A673 (cell line): ENCODE measurements at regions not wholly inside any gene's neighbourhood (a gene's known extent, or its start where the extent isn't known, plus 50 kb on each side); places are given as distances from the start of the nearest gene placed in this dataset.

Source experiments
- BruUV-seq: library from RNA; stranded (reverse); fragments of 400-500 nt; replicated peaks from 2 replicates; lab custom pipeline; 2021; lab: Mats Ljungman, UMichigan
- CTCF ChIA-PET: fragments of 300-600 bp; sonication (Branson Sonifier 250); formaldehyde crosslinking; loops from one replicate; lab custom pipeline; 2022; ENCODE audit warnings: antibody characterized with exemption; lab: Charles Lee
- POLR2A ChIA-PET: fragments of 300-600 bp; sonication (Branson Sonifier 250); formaldehyde crosslinking; loops from one replicate; lab custom pipeline; 2022; ENCODE audit warnings: antibody characterized with exemption; ENCODE audit not compliant: low non-redundant PET; lab: Charles Lee
- DNase-seq: peaks from one replicate; pipeline ENCODE4 v3.0.0-alpha.2; 2015; ENCODE audit warnings: low spot score
- H3K27ac ChIP-seq: fragments of 200-600 bp; sonication (generic); 2 replicates; pipeline ENCODE4 v1.5.1; 2016; ENCODE audit warnings: mixed run types, low read depth, mild to moderate bottlenecking, mixed read lengths, antibody characterized with exemption, low read length; ENCODE audit not compliant: poor library complexity, severe bottlenecking
- H3K27me3 ChIP-seq: fragments of 200-600 bp; sonication (generic); replicated peaks from 2 replicates; pipeline ENCODE4 v1.6.1; 2017; ENCODE audit warnings: mixed run types, low read depth, mild to moderate bottlenecking, mixed read lengths, antibody characterized with exemption, low read length; ENCODE audit not compliant: insufficient read depth, poor library complexity
- H3K36me3 ChIP-seq: fragments of 200-600 bp; sonication (generic); 2 replicates; pipeline ENCODE4 v1.6.1; 2016; ENCODE audit warnings: mixed run types, mild to moderate bottlenecking, mixed read lengths, antibody characterized with exemption, low read length; ENCODE audit not compliant: insufficient read depth, poor library complexity, severe bottlenecking
- H3K4me1 ChIP-seq: fragments of 200-600 bp; sonication (generic); 2 replicates; pipeline ENCODE4 v1.6.1; 2017; ENCODE audit warnings: mixed run types, mild to moderate bottlenecking, mixed read lengths, antibody characterized with exemption, low read length; ENCODE audit not compliant: insufficient read depth, poor library complexity, severe bottlenecking
- H3K4me3 ChIP-seq: fragments of 200-600 bp; sonication (generic); 2 replicates; pipeline ENCODE4 v1.5.1; 2016; ENCODE audit warnings: low read depth, mixed run types, mild to moderate bottlenecking, mixed read lengths, low read length; ENCODE audit not compliant: poor library complexity, severe bottlenecking
- H3K9me3 ChIP-seq: fragments of 200-600 bp; sonication (generic); 2 replicates; pipeline ENCODE4 v1.6.1; 2016; ENCODE audit warnings: mixed run types, low read depth, mild to moderate bottlenecking, mixed read lengths, antibody characterized with exemption, low read length; ENCODE audit not compliant: poor library complexity, severe bottlenecking
- EZH2 ChIP-seq: fragments of 200-600 bp; sonication (generic); IDR thresholded peaks from 2 replicates; pipeline ENCODE4 v1.6.1; 2017; ENCODE audit warnings: borderline replicate concordance, low read depth, mild to moderate bottlenecking, mixed read lengths, antibody characterized with exemption, low read length; ENCODE audit not compliant: poor library complexity, severe bottlenecking
- intact Hi-C: fragments of 100-400 bp; cut with micrococcal nuclease; formaldehyde crosslinking; loops from one replicate; pipeline ENCODE4 v1.10.0; 2022; ENCODE audit not compliant: unreplicated experiment
- TF ChIP-seq, protein P1 (sequence below): fragments of 300-800, 200-600 bp; sonication (generic); conservative IDR thresholded peaks from 2 replicates; pipeline ENCODE4 v1.5.1; 2017; ENCODE audit warnings: low read depth, mild to moderate bottlenecking, antibody characterized with exemption, low read length, moderate library complexity, mixed read lengths

DNA sequence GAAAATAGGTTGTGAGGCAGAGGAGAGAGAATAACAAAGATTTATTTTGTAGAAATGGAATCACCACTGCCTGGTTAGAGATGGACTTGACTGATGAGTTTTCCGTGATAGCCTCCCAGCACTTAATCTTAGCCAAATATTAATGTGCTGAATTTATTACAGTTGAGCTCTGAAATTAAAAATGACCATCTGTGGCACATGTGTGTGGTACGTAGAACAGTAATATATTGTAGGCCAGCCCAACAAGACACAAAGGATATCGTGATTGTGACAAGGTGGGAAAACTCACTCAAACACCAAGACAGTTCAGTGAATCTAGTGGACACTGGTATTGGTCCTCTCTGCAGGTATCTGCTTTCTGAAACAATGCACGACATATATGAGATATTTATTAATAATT lies 119.4 kb downstream of the HAO1 start:
- peaks cover 2% of the 10 kb centered on the region for H3K27me3 ChIP-seq
- intact Hi-C loops, result no loop called here
- CTCF ChIA-PET, result no interaction called here

DNA sequence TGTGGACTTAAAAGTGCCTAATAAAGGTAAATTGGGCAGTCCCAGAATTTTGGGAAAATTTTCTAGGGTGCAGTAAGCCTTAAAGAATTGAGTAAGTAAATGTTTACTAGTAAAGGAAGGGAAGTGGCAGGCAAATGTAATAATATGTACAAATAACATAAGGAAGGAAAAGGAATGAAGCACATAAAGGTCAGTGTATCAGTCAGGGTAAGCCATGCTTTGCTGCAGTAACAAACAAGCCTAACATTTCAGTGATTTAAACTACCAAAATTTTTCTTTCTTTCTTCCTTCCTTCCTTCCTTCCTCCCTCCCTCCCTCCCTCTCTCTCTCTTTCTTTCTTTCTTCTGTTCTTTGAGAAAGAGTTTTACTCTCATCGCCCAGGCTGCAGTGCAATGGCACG lies 117.5 kb downstream of the HAO1 start:
- Histone ChIP-seq H3K27me3 (peaks cover 10% of the 10 kb centered on the region), H3K4me1 (no peaks in the 10 kb centered on the region), H3K4me3 (no peak overlapping the region), H3K36me3 (no peaks in the 10 kb centered on the region), H3K9me3 (no peaks in the 10 kb centered on the region), H3K27ac (no peak overlapping the region)
- POLR2A ChIA-PET, result no interaction called here
- DNase-seq, result no peak
- no TSS peak for BruUV-seq
- no peak for TF ChIP-seq EZH2
- TF ChIP-seq, protein P1, sequence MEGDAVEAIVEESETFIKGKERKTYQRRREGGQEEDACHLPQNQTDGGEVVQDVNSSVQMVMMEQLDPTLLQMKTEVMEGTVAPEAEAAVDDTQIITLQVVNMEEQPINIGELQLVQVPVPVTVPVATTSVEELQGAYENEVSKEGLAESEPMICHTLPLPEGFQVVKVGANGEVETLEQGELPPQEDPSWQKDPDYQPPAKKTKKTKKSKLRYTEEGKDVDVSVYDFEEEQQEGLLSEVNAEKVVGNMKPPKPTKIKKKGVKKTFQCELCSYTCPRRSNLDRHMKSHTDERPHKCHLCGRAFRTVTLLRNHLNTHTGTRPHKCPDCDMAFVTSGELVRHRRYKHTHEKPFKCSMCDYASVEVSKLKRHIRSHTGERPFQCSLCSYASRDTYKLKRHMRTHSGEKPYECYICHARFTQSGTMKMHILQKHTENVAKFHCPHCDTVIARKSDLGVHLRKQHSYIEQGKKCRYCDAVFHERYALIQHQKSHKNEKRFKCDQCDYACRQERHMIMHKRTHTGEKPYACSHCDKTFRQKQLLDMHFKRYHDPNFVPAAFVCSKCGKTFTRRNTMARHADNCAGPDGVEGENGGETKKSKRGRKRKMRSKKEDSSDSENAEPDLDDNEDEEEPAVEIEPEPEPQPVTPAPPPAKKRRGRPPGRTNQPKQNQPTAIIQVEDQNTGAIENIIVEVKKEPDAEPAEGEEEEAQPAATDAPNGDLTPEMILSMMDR, result no peak
- intact Hi-C loops, result no loop called here
- CTCF ChIA-PET, result no interaction called here

More for the DNA sequence above, 119.4 kb downstream of the HAO1 start:
- DNase-seq, result no peak
- no peak for TF ChIP-seq EZH2
- TF ChIP-seq, protein P1, result no peak
- H3K36me3 ChIP-seq, result no peaks in the 10 kb centered on the region
- no peak overlapping the region for H3K4me3 ChIP-seq
- H3K4me1 ChIP-seq, result no peaks in the 10 kb centered on the region
- no peaks in the 10 kb centered on the region for H3K9me3 ChIP-seq
- POLR2A ChIA-PET, result interaction anchor here (0.5 kb wide), 1 partner anchor 37 kb away, joined by 3 read pairs; no protein-coding TSS in a partner anchor
- BruUV-seq, result no TSS peak
- no peak overlapping the region for H3K27ac ChIP-seq

DNA sequence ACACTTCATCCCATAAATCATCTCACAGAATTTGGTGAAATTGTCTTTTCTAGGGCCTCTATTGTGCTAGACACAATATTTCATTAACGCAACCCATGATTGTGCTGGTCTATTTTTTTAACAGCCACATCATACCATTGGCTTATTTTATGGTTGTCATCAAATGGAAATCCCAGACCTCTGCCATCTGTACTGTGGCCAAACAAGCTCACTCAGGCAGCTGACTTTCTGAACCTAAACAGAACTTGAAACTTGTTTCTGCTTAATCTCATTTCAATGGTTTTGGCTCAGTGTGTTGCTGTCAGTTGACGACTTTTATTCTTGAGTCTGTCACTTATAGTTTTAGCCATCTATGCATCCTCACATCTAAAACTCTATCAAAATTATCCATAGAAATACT lies 111.8 kb downstream of the HAO1 start:
- no peak overlapping the region for H3K4me3 ChIP-seq
- DNase-seq, result no peak
- H3K27ac ChIP-seq, result no peak overlapping the region
- H3K9me3 ChIP-seq, result no peaks in the 10 kb centered on the region
- no peak for TF ChIP-seq EZH2
- TF ChIP-seq, protein P1, result no peak
- ChIA-PET POLR2A (no interaction called here), CTCF (no interaction called here)
- H3K27me3 ChIP-seq, result peaks cover 10% of the 10 kb centered on the region
- intact Hi-C loops, result no loop called here
- no peaks in the 10 kb centered on the region for H3K36me3 ChIP-seq
- H3K4me1 ChIP-seq, result no peaks in the 10 kb centered on the region
- BruUV-seq, result no TSS peak
